ENCODE measurements at regions not wholly inside any gene's neighbourhood (a gene's known extent, or its start where the extent isn't known, plus 50 kb on each side); places are given as distances from the start of the nearest gene placed in this dataset.

- Histone ChIP-seq H3K9me3 (ENCODE audit: low read depth, low read length) (no peaks in the 10 kb centered on the region), H3K27ac (no peak overlapping the region), H3K9ac (ENCODE audit: insufficient read length) (no peak overlapping the region), H3K36me3 (ENCODE audit: insufficient read depth, low read length) (no peaks in the 10 kb centered on the region), H3K4me3 (no peak overlapping the region)
- no peak for DNase-seq (ENCODE audit: low read depth, low spot score)
- no peak for TF ChIP-seq FOXP2 (optimal IDR thresholded peaks at IDR 0.05; ENCODE audit: control extremely low read depth, extremely low read length, insufficient read depth)
- no peak for TF ChIP-seq POLR2AphosphoS5 (IDR thresholded peaks at IDR 0.05; ENCODE audit: borderline replicate concordance, low read depth, low read length)
- no peak for TF ChIP-seq EZH2 (IDR thresholded peaks at IDR 0.05)
Observed at GRCh38 chr1:187514110-187514509, 685.4 kb downstream of the PLA2G4A start.

- Histone ChIP-seq H3K36me3 (ENCODE audit: insufficient read depth, low read length) (no peaks in the 10 kb centered on the region), H3K9me3 (ENCODE audit: low read depth, low read length) (no peaks in the 10 kb centered on the region), H3K9ac (ENCODE audit: insufficient read length) (no peak overlapping the region), H3K4me3 (no peak overlapping the region), H3K27ac (no peak overlapping the region)
- TF ChIP-seq FOXP2 (optimal IDR thresholded peaks at IDR 0.05; ENCODE audit: control extremely low read depth, extremely low read length, insufficient read depth), result no peak
- no peak for TF ChIP-seq POLR2AphosphoS5 (IDR thresholded peaks at IDR 0.05; ENCODE audit: borderline replicate concordance, low read depth, low read length)
- TF ChIP-seq EZH2 (IDR thresholded peaks at IDR 0.05), result no peak
- DNase-seq (ENCODE audit: low read depth, low spot score), result no peak
Observed at GRCh38 chr1:187516874-187517273, 688.1 kb downstream of the PLA2G4A start.

GRCh38 chr1:187517546-187517945, 688.8 kb downstream of the PLA2G4A start:
- H3K9ac ChIP-seq (ENCODE audit: insufficient read length), result no peak overlapping the region
- no peaks in the 10 kb centered on the region for H3K9me3 ChIP-seq (ENCODE audit: low read depth, low read length)
- no peak for DNase-seq (ENCODE audit: low read depth, low spot score)
- H3K36me3 ChIP-seq (ENCODE audit: insufficient read depth, low read length), result no peaks in the 10 kb centered on the region
- H3K27ac ChIP-seq, result no peak overlapping the region
- H3K4me3 ChIP-seq, result no peak overlapping the region
- TF ChIP-seq POLR2AphosphoS5 (IDR thresholded peaks at IDR 0.05; ENCODE audit: borderline replicate concordance, low read depth, low read length) (no peak), EZH2 (IDR thresholded peaks at IDR 0.05) (no peak), FOXP2 (optimal IDR thresholded peaks at IDR 0.05; ENCODE audit: control extremely low read depth, extremely low read length, insufficient read depth) (no peak)

- Histone ChIP-seq H3K4me3 (no peak overlapping the region), H3K9ac (ENCODE audit: insufficient read length) (no peak overlapping the region), H3K36me3 (ENCODE audit: insufficient read depth, low read length) (no peaks in the 10 kb centered on the region), H3K9me3 (ENCODE audit: low read depth, low read length) (no peaks in the 10 kb centered on the region), H3K27ac (no peak overlapping the region)
- DNase-seq (ENCODE audit: low read depth, low spot score), result no peak
- TF ChIP-seq EZH2 (IDR thresholded peaks at IDR 0.05) (no peak), FOXP2 (optimal IDR thresholded peaks at IDR 0.05; ENCODE audit: control extremely low read depth, extremely low read length, insufficient read depth) (no peak), POLR2AphosphoS5 (IDR thresholded peaks at IDR 0.05; ENCODE audit: borderline replicate concordance, low read depth, low read length) (no peak)
Observed at GRCh38 chr1:187527346-187527745, 698.6 kb downstream of the PLA2G4A start.

- H3K27ac ChIP-seq, result no peak overlapping the region
- no peak for DNase-seq (ENCODE audit: low read depth, low spot score)
- H3K9ac ChIP-seq (ENCODE audit: insufficient read length), result no peak overlapping the region
Observed at GRCh38 chr1:187537936-187538335, 709.2 kb downstream of the PLA2G4A start.

GRCh38 chr1:187549540-187549939, 720.8 kb downstream of the PLA2G4A start:
- Histone ChIP-seq H3K9ac (ENCODE audit: insufficient read length) (no peak overlapping the region), H3K27ac (no peak overlapping the region), H3K4me3 (no peak overlapping the region), H3K9me3 (ENCODE audit: low read depth, low read length) (no peaks in the 10 kb centered on the region), H3K36me3 (ENCODE audit: insufficient read depth, low read length) (no peaks in the 10 kb centered on the region)
- no peak for DNase-seq (ENCODE audit: low read depth, low spot score)
- TF ChIP-seq FOXP2 (optimal IDR thresholded peaks at IDR 0.05; ENCODE audit: control extremely low read depth, extremely low read length, insufficient read depth) (no peak), POLR2AphosphoS5 (IDR thresholded peaks at IDR 0.05; ENCODE audit: borderline replicate concordance, low read depth, low read length) (no peak), EZH2 (IDR thresholded peaks at IDR 0.05) (no peak)

More at GRCh38 chr1:187537936-187538335, 709.2 kb downstream of the PLA2G4A start:
- H3K4me3 ChIP-seq, result no peak overlapping the region
- H3K9me3 ChIP-seq (ENCODE audit: low read depth, low read length), result no peaks in the 10 kb centered on the region
- H3K36me3 ChIP-seq (ENCODE audit: insufficient read depth, low read length), result no peaks in the 10 kb centered on the region
- TF ChIP-seq FOXP2 (optimal IDR thresholded peaks at IDR 0.05; ENCODE audit: control extremely low read depth, extremely low read length, insufficient read depth) (no peak), POLR2AphosphoS5 (IDR thresholded peaks at IDR 0.05; ENCODE audit: borderline replicate concordance, low read depth, low read length) (no peak), EZH2 (IDR thresholded peaks at IDR 0.05) (no peak)

GRCh38 chr1:187551061-187551460, 722.3 kb downstream of the PLA2G4A start:
- Histone ChIP-seq H3K9ac (ENCODE audit: insufficient read length) (no peak overlapping the region), H3K9me3 (ENCODE audit: low read depth, low read length) (no peaks in the 10 kb centered on the region), H3K36me3 (ENCODE audit: insufficient read depth, low read length) (no peaks in the 10 kb centered on the region), H3K27ac (no peak overlapping the region), H3K4me3 (no peak overlapping the region)
- DNase-seq (ENCODE audit: low read depth, low spot score), result no peak
- no peak for TF ChIP-seq EZH2 (IDR thresholded peaks at IDR 0.05)
- no peak for TF ChIP-seq POLR2AphosphoS5 (IDR thresholded peaks at IDR 0.05; ENCODE audit: borderline replicate concordance, low read depth, low read length)
- no peak for TF ChIP-seq FOXP2 (optimal IDR thresholded peaks at IDR 0.05; ENCODE audit: control extremely low read depth, extremely low read length, insufficient read depth)

- Histone ChIP-seq H3K36me3 (ENCODE audit: insufficient read depth, low read length) (no peaks in the 10 kb centered on the region), H3K27ac (no peak overlapping the region), H3K9ac (ENCODE audit: insufficient read length) (no peak overlapping the region), H3K4me3 (no peak overlapping the region), H3K9me3 (ENCODE audit: low read depth, low read length) (no peaks in the 10 kb centered on the region)
- TF ChIP-seq EZH2 (IDR thresholded peaks at IDR 0.05) (no peak), FOXP2 (optimal IDR thresholded peaks at IDR 0.05; ENCODE audit: control extremely low read depth, extremely low read length, insufficient read depth) (no peak), POLR2AphosphoS5 (IDR thresholded peaks at IDR 0.05; ENCODE audit: borderline replicate concordance, low read depth, low read length) (no peak)
- no peak for DNase-seq (ENCODE audit: low read depth, low spot score)
Observed at GRCh38 chr1:187563191-187563590, 734.4 kb downstream of the PLA2G4A start.

GRCh38 chr1:187566354-187566753, 737.6 kb downstream of the PLA2G4A start:
- H3K36me3 ChIP-seq (ENCODE audit: insufficient read depth, low read length), result no peaks in the 10 kb centered on the region
- no peak overlapping the region for H3K9ac ChIP-seq (ENCODE audit: insufficient read length)

More at GRCh38 chr1:187566354-187566753, 737.6 kb downstream of the PLA2G4A start:
- no peak overlapping the region for H3K27ac ChIP-seq
- 0 out of 2 replicates have a peak, but pooled peaks cover 2% of the 10 kb centered on the region for H3K9me3 ChIP-seq (ENCODE audit: low read depth, low read length)
- H3K4me3 ChIP-seq, result no peak overlapping the region
- no peak for TF ChIP-seq POLR2AphosphoS5 (IDR thresholded peaks at IDR 0.05; ENCODE audit: borderline replicate concordance, low read depth, low read length)
- TF ChIP-seq EZH2 (IDR thresholded peaks at IDR 0.05), result no peak
- no peak for TF ChIP-seq FOXP2 (optimal IDR thresholded peaks at IDR 0.05; ENCODE audit: control extremely low read depth, extremely low read length, insufficient read depth)
- DNase-seq (ENCODE audit: low read depth, low spot score), result no peak

Data from SK-N-MC (cell line).